Natural killer cell treated with Interleukin-12 subunit alpha and Interleukin-12 subunit beta and Interleukin-15 and Interleukin-18, amount 100 ng/mL, for 72 hours (primary cell): ENCODE measurements at regions not wholly inside any gene's neighbourhood (a gene's known extent, or its start where the extent isn't known, plus 50 kb on each side); places are given as distances from the start of the nearest gene placed in this dataset.

Source experiments
- ATAC-seq, 2 donors: fragments of 150-1000 bp; cut with Tn5 transposase in 1 of 2; sonication (Bioruptor Pico), chemical (Tn5 transposase) in 1 of 2; 2 replicates each; pipeline ENCODE4 v1.10.0; 2021
- DNase-seq: peaks from one replicate; pipeline ENCODE4 v3.0.0; 2022; ENCODE audit warnings: low spot score
- H3K27ac Mint-ChIP-seq, 2 donors: 1 replicate in 1 of 2; 2 replicates in 1 of 2; pipeline ENCODE4 v1.8.0; 2022; ENCODE audit warnings: mixed read lengths in 2 of 2, mild to moderate bottlenecking in 1 of 2, moderate library complexity in 1 of 2
- H3K27me3 Mint-ChIP-seq, 2 donors: 1 replicate in 1 of 2; 2 replicates in 1 of 2; pipeline ENCODE4 v1.8.0; 2022; ENCODE audit warnings: mixed read lengths in 2 of 2
- H3K36me3 Mint-ChIP-seq: one replicate; pipeline ENCODE4 v1.8.0; 2022; ENCODE audit warnings: mixed read lengths
- H3K4me1 Mint-ChIP-seq, 2 donors: 1 replicate in 1 of 2; 2 replicates in 1 of 2; pipeline ENCODE4 v1.8.0; 2022; ENCODE audit warnings: low read depth in 2 of 2, mixed read lengths in 2 of 2, mild to moderate bottlenecking in 1 of 2
- H3K4me3 Mint-ChIP-seq: one replicate; pipeline ENCODE4 v1.8.0; 2022; ENCODE audit warnings: mixed read lengths
- H3K9me3 Mint-ChIP-seq: 2 replicates; pipeline ENCODE4 v1.8.0; 2022; ENCODE audit warnings: mixed read lengths

DNA sequence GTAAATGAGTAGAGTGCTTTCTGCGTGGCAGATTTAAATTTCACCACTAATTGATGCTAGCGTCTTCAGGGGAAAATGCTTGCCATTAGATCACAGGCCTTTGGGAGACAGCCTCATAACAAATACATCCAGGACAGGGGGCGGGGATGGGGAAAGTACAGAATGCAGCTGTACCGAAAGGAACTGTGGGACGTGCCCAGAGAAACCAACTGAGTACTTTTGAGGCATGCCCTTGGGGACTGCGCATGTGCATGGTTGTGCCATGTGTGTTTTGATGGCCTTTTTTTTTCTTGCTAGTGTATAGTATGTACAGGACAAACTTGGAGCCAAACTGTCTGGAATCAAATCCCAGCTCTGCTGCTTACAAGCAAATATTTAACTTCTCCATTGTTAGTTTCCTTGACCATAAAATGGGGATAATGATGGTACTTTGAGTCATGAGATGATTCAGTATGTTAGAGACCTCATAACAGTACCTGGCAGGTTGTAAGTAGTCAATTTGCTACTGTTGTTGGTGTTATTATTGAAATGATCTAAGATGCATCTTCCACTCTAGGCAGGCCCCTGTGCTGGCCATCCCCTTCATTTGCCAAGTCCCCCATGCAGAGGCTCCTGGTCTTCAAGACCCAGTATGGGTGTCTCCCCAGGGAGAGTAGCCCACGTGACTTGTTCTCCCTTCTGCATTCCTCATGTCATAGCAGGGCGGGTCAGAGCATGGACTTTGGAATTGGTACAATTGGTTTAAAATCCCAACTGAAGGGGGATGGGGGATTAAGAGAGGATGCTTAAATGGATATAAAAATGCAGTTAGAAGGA, 68.3 kb upstream of the NPAS1 start:
- Mint-ChIP-seq H3K9me3 (no peaks in the 10 kb centered on the region), H3K4me1 (peaks cover 55 to 67% of the 10 kb centered on the region in 2 donors), H3K4me3 (peak overlapping the region; percentile 61), H3K27me3 (no peaks in the 10 kb centered on the region), H3K36me3 (no peaks in the 10 kb centered on the region), H3K27ac (peak overlapping the region; percentile 79 to 84)
- DNase-seq = no peak
- ATAC-seq = peak in 1 of 2 donors; percentile 76

- no peak for ATAC-seq
- peak overlapping the region; percentile 97 to 99 for H3K27ac Mint-ChIP-seq
- no peaks in the 10 kb centered on the region for H3K36me3 Mint-ChIP-seq
- DNase-seq = no peak
- peak overlapping the region; percentile 41 for H3K4me3 Mint-ChIP-seq
- no peaks in the 10 kb centered on the region for H3K27me3 Mint-ChIP-seq
- no peaks in the 10 kb centered on the region for H3K9me3 Mint-ChIP-seq
- H3K4me1 Mint-ChIP-seq = peaks cover 58 to 76% of the 10 kb centered on the region in 2 donors
These were observed 66.8 kb upstream of the NPAS1 start for GRCh38 chr19:46952874-46953273.

- Mint-ChIP-seq H3K4me1 (peaks cover 62 to 82% of the 10 kb centered on the region in 2 donors), H3K4me3 (peak overlapping the region; percentile 91), H3K27me3 (no peaks in the 10 kb centered on the region), H3K27ac (peak overlapping the region; percentile 97 to 99), H3K9me3 (no peaks in the 10 kb centered on the region), H3K36me3 (no peaks in the 10 kb centered on the region)
- no peak for DNase-seq
- ATAC-seq = no peak
These were observed 65.6 kb upstream of the NPAS1 start for GRCh38 chr19:46953955-46954501.

GRCh38 chr19:46954502-46954992, 65.1 kb upstream of the NPAS1 start:
- no peaks in the 10 kb centered on the region for H3K36me3 Mint-ChIP-seq
- H3K27me3 Mint-ChIP-seq = no peaks in the 10 kb centered on the region
- ATAC-seq (peak; percentile 8 to 26), DNase-seq (no peak)
- H3K4me3 Mint-ChIP-seq = peak overlapping the region; percentile 91
- no peaks in the 10 kb centered on the region for H3K9me3 Mint-ChIP-seq
- peaks cover 62 to 80% of the 10 kb centered on the region in 2 donors for H3K4me1 Mint-ChIP-seq
- peak overlapping the region; percentile 97 to 99 for H3K27ac Mint-ChIP-seq

GRCh38 chr19:46954993-46955812, 64.4 kb upstream of the NPAS1 start:
- Mint-ChIP-seq H3K4me1 (peaks cover 60 to 77% of the 10 kb centered on the region in 2 donors), H3K27me3 (no peaks in the 10 kb centered on the region), H3K27ac (peak overlapping the region; percentile 97 to 99), H3K4me3 (peak overlapping the region; percentile 91), H3K36me3 (no peaks in the 10 kb centered on the region), H3K9me3 (no peaks in the 10 kb centered on the region)
- DNase-seq (no peak), ATAC-seq (peak; percentile 78 to 83)

DNA sequence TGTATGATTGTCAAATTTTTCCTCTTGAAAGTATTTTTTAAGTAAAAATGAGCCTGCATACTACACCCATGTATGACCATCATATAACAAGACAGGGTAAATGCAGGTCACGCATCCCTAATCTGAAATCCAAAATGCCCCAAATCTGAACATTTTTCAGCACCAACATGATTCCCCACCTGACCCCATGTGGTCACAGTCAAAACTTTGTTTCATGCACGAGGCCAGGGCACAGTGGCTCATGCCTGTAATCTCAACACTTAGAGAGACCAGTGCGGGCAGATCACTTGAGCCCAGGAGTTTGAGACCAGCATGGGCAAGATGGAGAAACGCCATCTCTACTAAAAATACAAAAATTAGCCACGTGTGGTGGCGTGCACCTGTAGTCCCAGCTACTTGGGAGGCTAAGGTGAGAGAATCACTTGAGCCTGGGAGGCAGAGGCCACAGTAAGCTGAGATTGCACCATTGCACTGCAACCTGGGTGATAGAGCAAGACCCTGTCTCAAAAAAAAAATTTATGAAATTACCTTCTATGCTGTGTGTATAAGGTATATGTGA, 63.7 kb upstream of the NPAS1 start:
- peak in 1 of 2 donors; percentile 37 for ATAC-seq
- H3K36me3 Mint-ChIP-seq = no peaks in the 10 kb centered on the region
- no peak for DNase-seq
- H3K4me3 Mint-ChIP-seq = peak overlapping the region; percentile 91
- H3K27ac Mint-ChIP-seq = peak overlapping the region; percentile 97 to 99
- no peaks in the 10 kb centered on the region for H3K9me3 Mint-ChIP-seq
- H3K27me3 Mint-ChIP-seq = no peaks in the 10 kb centered on the region
- peaks cover 55 to 74% of the 10 kb centered on the region in 2 donors for H3K4me1 Mint-ChIP-seq

GRCh38 chr19:46958532-46958931, 61.1 kb upstream of the NPAS1 start:
- no peaks in the 10 kb centered on the region for H3K36me3 Mint-ChIP-seq
- H3K27ac Mint-ChIP-seq = peak overlapping the region in 1 of 2 donors; percentile 58

GRCh38 chr19:46959894-46960556, 59.6 kb upstream of the NPAS1 start:
- ATAC-seq (no peak), DNase-seq (no peak)
- Mint-ChIP-seq H3K4me3 (peak overlapping the region; percentile 2), H3K4me1 (peaks cover 52 to 68% of the 10 kb centered on the region in 2 donors), H3K27me3 (no peaks in the 10 kb centered on the region), H3K9me3 (no peaks in the 10 kb centered on the region), H3K36me3 (no peaks in the 10 kb centered on the region), H3K27ac (peak overlapping the region in 1 of 2 donors; percentile 63)

More at GRCh38 chr19:46958532-46958931, 61.1 kb upstream of the NPAS1 start:
- H3K4me3 Mint-ChIP-seq = peak overlapping the region; percentile 34
- no peak for DNase-seq
- H3K27me3 Mint-ChIP-seq = no peaks in the 10 kb centered on the region
- H3K4me1 Mint-ChIP-seq = peaks cover 61 to 76% of the 10 kb centered on the region in 2 donors
- no peak for ATAC-seq
- H3K9me3 Mint-ChIP-seq = no peaks in the 10 kb centered on the region

GRCh38 chr19:46962030-46962570, 57.5 kb upstream of the NPAS1 start:
- ATAC-seq = peak in 1 of 2 donors; percentile 65
- Mint-ChIP-seq H3K9me3 (peaks cover 4% of the 10 kb centered on the region), H3K4me1 (peaks cover 46 to 60% of the 10 kb centered on the region in 2 donors), H3K27ac (peak overlapping the region; percentile 93), H3K4me3 (peak overlapping the region; percentile 82), H3K27me3 (no peaks in the 10 kb centered on the region), H3K36me3 (peaks cover 4% of the 10 kb centered on the region)
- DNase-seq = no peak

- Mint-ChIP-seq H3K36me3 (peaks cover 4% of the 10 kb centered on the region), H3K4me1 (peaks cover 53 to 65% of the 10 kb centered on the region in 2 donors), H3K4me3 (peak overlapping the region; percentile 82), H3K27me3 (no peaks in the 10 kb centered on the region), H3K27ac (peak overlapping the region; percentile 93), H3K9me3 (peaks cover 4% of the 10 kb centered on the region)
- DNase-seq = peak; percentile 69
- ATAC-seq = peak; percentile 66 to 78
These were observed 56.4 kb upstream of the NPAS1 start for GRCh38 chr19:46963093-46963734.

GRCh38 chr19:46967578-46968032, 52.0 kb upstream of the NPAS1 start:
- ATAC-seq = peak; percentile 90 to 93

More at GRCh38 chr19:46967578-46968032, 52.0 kb upstream of the NPAS1 start:
- Mint-ChIP-seq H3K4me3 (peak overlapping the region; percentile 77), H3K9me3 (peaks cover 4% of the 10 kb centered on the region), H3K27me3 (no peaks in the 10 kb centered on the region), H3K27ac (peak overlapping the region; percentile 81 to 85), H3K36me3 (peaks cover 4% of the 10 kb centered on the region), H3K4me1 (peaks cover 44 to 50% of the 10 kb centered on the region in 2 donors)
- peak; percentile 67 for DNase-seq
